Body of pancreas (tissue), 4 donors: ENCODE measurements at regions not wholly inside any gene's neighbourhood (a gene's known extent, or its start where the extent isn't known, plus 50 kb on each side); places are given as distances from the start of the nearest gene placed in this dataset.

ENCODE experiments used
- ATAC-seq: fragments of 150-250 bp; one replicate; pipeline ENCODE4 v1.9.1; 2016
- DNase-seq, 4 donors: peaks; one replicate each; pipeline ENCODE4 v3.0.0-alpha.2; 2019
- H3K27ac ChIP-seq, 4 donors: fragments of 200-600 bp; sonication (generic); 1 replicate in 3 of 4; 2 replicates in 1 of 4; pipeline versions ENCODE4 v1.5.1 to v1.6.1; 2016 to 2019; ENCODE audit warnings: mild to moderate bottlenecking in 1 of 4, mixed read lengths in 1 of 4, moderate library complexity in 1 of 4
- H3K27me3 ChIP-seq, 2 donors: fragments of 200-600 bp; sonication (generic); one replicate each; pipeline ENCODE4 v1.6.0; 2016; ENCODE audit warnings: mild to moderate bottlenecking in 1 of 2
- H3K36me3 ChIP-seq, 2 donors: fragments of 200-600 bp; sonication (generic); replicated peaks in 1 of 2; 2 replicates each; pipeline ENCODE4 v1.5.1; 2016; ENCODE audit warnings: low read depth in 2 of 2; ENCODE audit not compliant: insufficient read depth in 1 of 2
- H3K4me1 ChIP-seq: fragments of 200-600 bp; sonication (generic); one replicate; pipeline ENCODE4 v1.6.0; 2016
- H3K4me3 ChIP-seq, 2 donors: fragments of 200-600 bp; sonication (generic); 1 replicate in 1 of 2; 2 replicates in 1 of 2; pipeline ENCODE4 v1.5.1; 2016 to 2019
- H3K9me3 ChIP-seq, 3 donors: fragments of 200-600 bp; sonication (generic); 1 replicate in 2 of 3; 2 replicates in 1 of 3; pipeline ENCODE4 v1.5.1; 2016
- CTCF ChIP-seq, 7 experiments: fragments of 450-650 bp in 4 of 7; fragments of 200-600 bp in 3 of 7; sonication (generic) in 3 of 7; IDR thresholded peaks; one replicate each; pipeline ENCODE4 v1.5.1; 2016 to 2019; ENCODE audit warnings: antibody characterized with exemption in 7 of 7
- POLR2A ChIP-seq, 3 donors: fragments of 450-650 bp; IDR thresholded peaks; one replicate each; pipeline ENCODE4 v1.6.1; 2016; ENCODE audit warnings: antibody characterized with exemption in 3 of 3, mild to moderate bottlenecking in 2 of 3
- WGBS, 2 donors: methylation state at CpG; one replicate each; pipeline ENCODE4 v1.1.5; 2017; 5-methylcytosine and 5-hydroxymethylcytosine counted together
- intact Hi-C: fragments of 100-400 bp; cut with DNase I; formaldehyde crosslinking; loops from one replicate; pipeline ENCODE4 v1.15.1; 2023

DNA sequence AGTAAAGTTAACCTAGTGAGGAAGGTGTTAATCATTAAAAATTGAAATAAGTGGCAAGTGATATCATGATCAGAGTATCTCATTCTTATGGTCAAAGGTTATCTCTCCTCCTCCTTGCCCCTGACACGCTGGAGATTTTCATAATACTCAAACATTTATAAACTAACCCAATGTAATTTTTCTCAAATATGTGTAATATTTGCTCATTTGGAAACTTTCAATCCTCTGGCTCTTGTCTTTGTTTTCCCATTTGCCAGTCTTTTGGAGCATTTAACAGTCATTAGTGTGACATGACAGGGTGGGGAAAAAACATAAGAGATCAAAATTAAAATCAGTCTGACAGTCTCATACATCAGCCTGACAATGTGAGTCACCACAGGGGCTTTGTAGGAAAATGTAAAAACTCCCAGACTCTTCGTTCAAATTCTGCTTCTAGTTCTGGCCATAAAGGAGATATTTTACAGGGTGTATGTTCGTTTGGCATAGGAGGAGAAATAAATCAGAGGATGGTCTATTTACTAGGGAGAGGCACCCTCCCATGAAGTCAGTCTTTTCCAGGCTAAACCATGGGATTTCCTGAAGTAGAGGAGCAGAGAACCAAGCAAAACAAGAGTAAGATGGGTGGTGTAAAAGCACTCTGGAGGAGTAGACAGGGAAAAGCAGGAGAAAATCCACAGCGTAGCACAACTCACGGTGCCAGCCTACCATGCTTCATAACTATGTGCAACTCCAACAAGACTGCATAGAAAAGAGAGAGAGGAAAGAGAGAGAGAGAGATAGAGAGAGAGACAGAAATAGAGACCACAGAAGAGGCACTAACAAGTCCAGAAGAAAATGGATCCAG, 369.2 kb upstream of the PDE3A start:
- no peak for DNase-seq
- intact Hi-C loops = no loop called here
- Histone ChIP-seq H3K9me3 (no peaks in the 10 kb centered on the region), H3K27ac (peak overlapping the region in 2 of 4 donors; percentile 5 to 36), H3K27me3 (no peaks in the 10 kb centered on the region), H3K4me1 (peaks cover 23% of the 10 kb centered on the region), H3K36me3 (no peaks in the 10 kb centered on the region), H3K4me3 (no peak overlapping the region)
- ATAC-seq = peak; percentile 27
- TF ChIP-seq CTCF (IDR thresholded peaks at IDR 0.05) = no peak
- TF ChIP-seq POLR2A (IDR thresholded peaks at IDR 0.05) = no peak
- WGBS, 2 donors = 55% methylated on average over 5 of the region's 5 CpGs

GRCh38 chr12:19999805-20000138, 368.6 kb upstream of the PDE3A start:
- Histone ChIP-seq H3K27ac (peak overlapping the region in 1 of 4 donors; percentile 36), H3K27me3 (no peaks in the 10 kb centered on the region), H3K9me3 (no peaks in the 10 kb centered on the region), H3K4me1 (peaks cover 23% of the 10 kb centered on the region), H3K36me3 (no peaks in the 10 kb centered on the region), H3K4me3 (no peak overlapping the region)
- intact Hi-C loops = no loop called here
- WGBS, 2 donors = 67 to 70% methylated on average over 1 of the region's 1 CpG
- DNase-seq = no peak
- peak; percentile 21 for ATAC-seq
- TF ChIP-seq CTCF (IDR thresholded peaks at IDR 0.05) = no peak
- TF ChIP-seq POLR2A (IDR thresholded peaks at IDR 0.05) = no peak

- H3K9me3 ChIP-seq = no peaks in the 10 kb centered on the region
- intact Hi-C loops = no loop called here
- ATAC-seq = no peak
- H3K36me3 ChIP-seq = no peaks in the 10 kb centered on the region
- DNase-seq = no peak
- peaks cover 23% of the 10 kb centered on the region for H3K4me1 ChIP-seq
- whole genome bisulfite sequencing, 2 donors = 26 to 39% methylated on average over 4 of the region's 4 CpGs
- no peak for TF ChIP-seq CTCF (IDR thresholded peaks at IDR 0.05)
- TF ChIP-seq POLR2A (IDR thresholded peaks at IDR 0.05) = no peak
- H3K4me3 ChIP-seq = no peak overlapping the region
- no peak overlapping the region for H3K27ac ChIP-seq
- no peaks in the 10 kb centered on the region for H3K27me3 ChIP-seq
Observed at GRCh38 chr12:20000229-20000849, 368.0 kb upstream of the PDE3A start.

DNA sequence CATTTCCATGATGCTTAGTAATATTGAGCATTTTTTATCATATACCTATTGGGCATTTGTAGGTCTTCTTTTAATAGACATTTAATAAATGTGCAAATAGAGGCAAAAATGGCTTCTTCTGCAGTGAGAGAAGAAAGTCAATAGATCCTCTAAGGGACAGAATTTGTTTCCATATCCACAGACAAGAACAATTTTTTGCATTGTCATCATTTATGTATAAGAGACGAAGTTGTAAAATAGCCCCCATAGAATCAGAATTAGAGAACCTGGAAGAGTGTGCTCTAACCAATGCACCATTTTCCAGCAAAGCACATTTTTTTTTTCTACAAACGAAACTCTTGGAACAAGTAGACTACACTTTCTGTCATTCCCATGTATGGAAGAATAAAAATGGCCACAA, 365.1 kb upstream of the PDE3A start:
- no peak overlapping the region for H3K27ac ChIP-seq
- peaks cover 22% of the 10 kb centered on the region for H3K4me1 ChIP-seq
- H3K4me3 ChIP-seq = no peak overlapping the region
- intact Hi-C loops = no loop called here
- ATAC-seq (no peak), DNase-seq (no peak)
- no peaks in the 10 kb centered on the region for H3K9me3 ChIP-seq
- TF ChIP-seq POLR2A (IDR thresholded peaks at IDR 0.05) (no peak), CTCF (IDR thresholded peaks at IDR 0.05) (no peak)
- H3K27me3 ChIP-seq = no peaks in the 10 kb centered on the region
- H3K36me3 ChIP-seq = no peaks in the 10 kb centered on the region
- 83 to 88% methylated on average over 2 of the region's 2 CpGs for WGBS, 2 donors
